GM18519 (cell line): ENCODE measurements at regions not wholly inside any gene's neighbourhood (a gene's known extent, or its start where the extent isn't known, plus 50 kb on each side); places are given as distances from the start of the nearest gene placed in this dataset.
"Not testable (repeated sequence)": the region's sequence is repeated elsewhere in the genome, so short reads cannot be mapped to it uniquely, and the experiment has no call there.

Experiments
- ATAC-seq: cut with Tn5 transposase; IDR thresholded peaks from one replicate; pipeline ENCODE4 v1.9.1; 2021; ENCODE audit warnings: mild to moderate bottlenecking, moderate library complexity; ENCODE audit not compliant: unreplicated experiment, low FRiP score

GRCh38 chr1:232184561-232185530, 445.1 kb downstream of the SIPA1L2 start:
- ATAC-seq, result no peak

GRCh38 chr1:232183802-232184201, 446.1 kb downstream of the SIPA1L2 start:
- no peak for ATAC-seq

DNA sequence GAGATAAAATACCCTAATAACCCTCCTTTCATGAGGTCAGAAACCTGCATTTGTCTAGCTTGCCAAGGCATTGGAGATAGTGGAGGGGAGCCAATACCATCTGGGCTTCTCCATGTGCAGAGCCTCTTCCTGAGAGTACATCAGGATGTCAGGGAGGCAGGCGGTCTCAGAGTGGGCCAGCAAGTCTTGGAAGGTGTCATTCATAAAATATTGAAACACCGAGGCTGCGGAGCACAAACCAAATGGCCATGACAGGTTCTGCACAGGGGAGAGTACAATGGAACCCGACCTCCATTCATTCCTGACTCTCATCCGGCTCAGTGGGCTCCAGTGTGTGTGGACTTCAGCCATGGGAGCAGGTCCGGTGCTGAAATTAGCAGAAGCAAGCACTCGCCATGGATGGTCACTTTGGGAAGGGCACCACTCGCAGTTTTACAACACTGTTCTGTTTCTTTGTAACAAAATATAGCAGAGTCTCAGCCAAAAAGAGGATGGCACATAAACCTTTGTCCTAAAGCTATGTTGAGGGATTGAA, 446.6 kb downstream of the SIPA1L2 start:
- no peak for ATAC-seq

GRCh38 chr1:232182236-232182635, 447.7 kb downstream of the SIPA1L2 start:
- ATAC-seq, result no peak

GRCh38 chr1:232180779-232181136, 449.2 kb downstream of the SIPA1L2 start:
- no peak for ATAC-seq

- ATAC-seq, result no peak
Observed at GRCh38 chr1:232179896-232180778, 449.8 kb downstream of the SIPA1L2 start.

DNA sequence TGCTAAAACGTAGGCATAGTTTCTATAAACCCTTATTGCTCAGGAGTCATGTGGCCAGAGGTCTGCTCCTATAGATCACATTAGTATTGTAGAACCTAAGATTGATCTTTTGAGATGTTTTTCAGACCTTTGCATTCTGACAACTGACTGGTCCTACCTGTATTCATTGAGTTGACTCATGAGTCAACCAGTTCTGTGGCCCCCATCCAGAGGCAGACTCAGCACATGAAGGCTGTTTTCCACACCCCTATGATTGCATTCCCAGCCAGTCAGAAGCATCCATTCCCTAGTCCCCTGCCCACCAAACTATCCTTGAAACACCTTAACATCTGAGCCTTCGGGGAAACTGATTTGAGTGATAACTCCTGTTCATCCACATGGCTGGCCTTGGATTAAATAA, 451.7 kb downstream of the SIPA1L2 start:
- ATAC-seq, result no peak

DNA sequence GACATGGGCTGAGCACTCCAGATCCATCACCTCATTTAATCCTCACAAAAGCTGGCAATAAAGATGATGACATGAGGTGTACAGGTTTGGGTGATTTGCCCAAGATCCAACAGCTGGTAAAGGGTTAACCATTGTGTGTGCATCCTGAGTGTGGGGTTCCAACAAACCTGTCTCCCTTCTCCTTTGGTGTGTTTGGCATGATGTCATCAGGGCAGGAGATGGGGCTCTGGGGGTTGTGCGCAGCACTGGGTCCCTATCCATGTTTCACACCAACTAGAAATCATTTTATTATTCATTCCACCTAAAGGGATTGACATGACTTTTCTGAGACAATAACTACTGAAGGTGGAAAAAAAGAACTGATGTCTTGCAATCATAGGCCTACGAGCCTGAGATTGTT, 452.5 kb downstream of the SIPA1L2 start:
- no peak for ATAC-seq

DNA sequence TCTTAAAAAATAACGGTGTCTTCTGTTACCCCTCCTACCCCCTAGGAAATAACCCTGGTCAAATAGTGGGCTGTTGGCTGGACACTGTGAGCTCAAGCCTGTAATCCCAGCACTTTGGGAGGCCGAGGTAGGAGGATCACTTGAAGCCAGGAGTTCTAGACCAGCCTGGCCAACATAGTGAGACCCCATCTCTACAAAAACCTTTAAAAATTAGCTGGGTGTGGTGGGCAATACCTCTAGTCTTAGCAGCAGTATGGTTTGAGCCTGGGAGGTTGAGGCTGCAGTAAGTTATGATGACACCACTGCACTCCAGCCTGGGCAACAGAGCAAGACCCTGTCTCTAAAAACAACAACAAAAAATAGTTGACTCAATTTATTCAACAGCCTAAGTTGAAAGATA, 453.7 kb downstream of the SIPA1L2 start:
- no peak for ATAC-seq

DNA sequence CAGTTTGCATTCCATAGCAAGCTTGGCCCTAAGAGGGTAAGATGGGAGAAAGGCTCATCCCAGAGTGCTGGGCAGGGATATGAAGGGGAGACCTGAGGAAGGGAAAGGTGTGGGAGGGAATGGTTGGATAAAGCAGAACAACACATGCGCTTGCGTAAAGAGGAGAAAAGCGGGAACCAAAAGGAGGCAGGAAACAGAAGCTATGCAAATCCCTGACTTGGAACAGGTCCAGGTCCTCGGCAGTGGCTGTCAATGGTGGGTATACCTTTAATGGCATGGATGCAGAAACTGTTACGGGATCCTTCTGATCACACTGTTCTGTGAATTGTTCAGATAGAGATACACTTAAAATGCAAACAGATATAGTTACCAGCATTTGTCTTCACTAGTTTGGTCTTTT, 455.6 kb downstream of the SIPA1L2 start:
- ATAC-seq, result no peak

GRCh38 chr1:232172563-232172962, 457.4 kb downstream of the SIPA1L2 start:
- no peak for ATAC-seq

DNA sequence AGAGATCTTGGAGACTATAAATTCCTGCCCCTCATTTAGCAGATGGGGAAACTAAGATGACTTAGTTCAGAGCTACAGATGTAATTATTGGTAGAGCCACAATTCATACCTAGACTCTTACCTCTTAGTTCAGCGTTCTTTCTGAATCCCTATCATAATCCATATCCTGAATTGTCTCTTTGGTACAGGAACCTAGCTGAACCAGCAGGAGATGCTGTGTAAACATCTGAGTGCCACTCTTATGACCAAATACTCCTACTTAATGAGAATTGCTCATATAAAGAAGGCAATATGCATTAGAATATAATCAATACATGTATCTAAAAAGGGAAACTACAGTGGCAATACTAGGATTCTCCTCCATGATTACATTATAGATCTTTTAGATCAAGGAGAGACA, 459.0 kb downstream of the SIPA1L2 start:
- no peak for ATAC-seq

GRCh38 chr1:232169436-232169835, 460.5 kb downstream of the SIPA1L2 start:
- no peak for ATAC-seq

GRCh38 chr1:232168508-232168907, 461.4 kb downstream of the SIPA1L2 start:
- no peak for ATAC-seq

GRCh38 chr1:232166942-232167341, 463.0 kb downstream of the SIPA1L2 start:
- no peak for ATAC-seq

DNA sequence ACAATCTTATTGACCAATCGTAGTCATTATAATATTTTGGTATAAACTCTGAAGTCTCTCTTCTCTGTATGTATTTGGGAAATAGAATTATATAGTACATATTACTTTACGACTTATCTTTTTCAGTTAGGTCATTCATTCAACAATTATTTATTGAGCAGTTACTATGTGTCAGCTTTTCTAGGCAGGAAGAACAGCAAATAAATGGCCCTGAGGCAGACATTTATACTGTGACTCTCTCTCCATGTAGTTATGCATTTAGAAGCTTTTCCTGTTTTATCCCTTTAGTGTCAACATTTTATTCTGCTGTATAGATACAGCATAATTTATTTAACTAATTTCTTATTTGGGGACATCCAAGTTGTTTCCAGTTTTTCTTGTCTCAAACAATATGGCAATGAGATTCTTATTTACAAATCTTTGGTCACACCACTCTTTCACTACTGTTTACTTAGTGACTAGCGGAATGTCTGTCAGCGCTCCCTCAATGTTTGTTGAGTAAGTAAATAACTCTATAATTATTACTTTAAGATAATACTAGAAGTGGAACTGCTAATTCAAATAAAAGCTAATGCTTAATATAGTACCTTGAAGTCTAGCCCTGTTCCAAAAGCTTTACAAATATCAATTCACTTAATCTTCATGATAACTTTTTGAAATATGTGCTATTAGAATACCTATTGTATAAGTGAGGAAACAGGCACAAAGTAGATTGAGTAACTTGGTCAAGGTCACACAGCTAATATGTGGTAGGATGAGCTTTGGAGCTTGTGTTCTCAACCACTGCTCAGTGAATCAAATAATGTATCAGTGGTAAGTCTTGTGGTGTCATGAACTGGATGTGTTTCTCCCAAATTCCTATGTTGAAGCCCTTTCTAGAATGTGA, 465.6 kb downstream of the SIPA1L2 start:
- ATAC-seq, result no peak

DNA sequence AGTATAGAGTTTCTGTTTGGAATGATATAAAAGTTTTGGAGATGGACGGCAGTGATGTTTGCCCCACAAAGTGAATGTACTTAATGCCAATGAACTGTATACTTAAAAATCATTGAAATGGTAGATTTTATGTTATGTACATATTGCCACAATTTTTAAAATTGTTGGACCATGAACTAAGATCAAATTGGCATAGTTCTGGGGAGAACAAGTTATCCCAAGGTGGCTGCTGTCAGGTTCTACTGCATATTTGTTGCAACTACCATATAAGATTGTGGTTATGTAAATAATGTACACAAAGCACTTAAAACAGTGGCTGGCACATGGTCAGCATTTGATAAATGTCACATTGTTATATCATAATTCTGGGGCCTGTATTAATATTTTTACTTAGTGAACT, 466.4 kb downstream of the SIPA1L2 start:
- ATAC-seq, result no peak

DNA sequence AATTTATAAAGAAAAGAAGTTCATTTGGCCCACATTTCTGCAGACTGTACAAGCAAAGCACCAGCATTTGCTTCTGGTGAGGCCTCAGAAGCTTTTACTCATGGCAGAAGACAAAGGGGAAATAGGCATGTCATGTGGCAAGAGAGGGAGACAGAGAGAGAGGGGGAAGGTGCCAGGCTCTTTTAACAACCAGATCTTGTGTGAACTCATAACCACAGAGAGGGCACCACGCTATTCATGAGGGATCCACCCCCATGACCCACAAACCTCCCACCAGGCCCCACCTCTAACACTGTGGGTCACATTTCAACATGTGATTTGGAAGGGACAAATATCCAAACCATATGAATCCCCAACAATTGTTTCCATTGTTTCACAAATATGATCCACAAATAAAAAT, 467.9 kb downstream of the SIPA1L2 start:
- no peak for ATAC-seq

GRCh38 chr1:232158558-232158957, 471.4 kb downstream of the SIPA1L2 start:
- ATAC-seq, result not testable (repeated sequence)

- not testable (repeated sequence) for ATAC-seq
Observed at GRCh38 chr1:232156070-232156469, 473.9 kb downstream of the SIPA1L2 start.
